DND-41 (cell line): ENCODE measurements at regions not wholly inside any gene's neighbourhood (a gene's known extent, or its start where the extent isn't known, plus 50 kb on each side); places are given as distances from the start of the nearest gene placed in this dataset.

Experiments
- EZH2 ChIP-seq: IDR thresholded peaks from 3 replicates; pipeline ENCODE4 v1.6.1; 2012; ENCODE audit warnings: borderline replicate concordance, low read depth, mild to moderate bottlenecking, moderate library complexity, low read length, inconsistent platforms; ENCODE audit not compliant: severe bottlenecking
- TF ChIP-seq, protein P1 (sequence below): IDR thresholded peaks from 2 replicates; pipeline ENCODE4 v1.5.1; 2012; ENCODE audit warnings: borderline replicate concordance, low read length, moderate library complexity, mild to moderate bottlenecking; ENCODE audit not compliant: poor library complexity, severe bottlenecking; ENCODE audit errors: extremely low read depth

DNA sequence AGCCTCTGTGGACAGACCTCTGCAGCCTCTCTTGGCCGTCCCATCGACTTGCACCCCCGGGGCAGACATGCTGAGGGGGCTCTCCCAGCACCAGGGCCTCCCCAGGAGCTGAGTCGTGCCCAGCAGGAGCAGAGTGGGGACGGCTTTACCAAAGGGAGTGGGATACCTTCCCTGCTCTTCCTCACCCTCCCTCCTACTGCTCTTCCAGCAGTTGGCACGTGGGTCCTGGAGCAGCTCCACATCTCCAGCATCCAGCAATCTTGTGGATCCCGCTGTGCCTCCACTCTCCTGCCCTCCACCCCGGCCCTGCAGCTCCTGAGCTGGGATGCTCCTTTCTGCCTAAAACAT lies 854.0 kb downstream of the BRD1 start:
- TF ChIP-seq, protein P1, sequence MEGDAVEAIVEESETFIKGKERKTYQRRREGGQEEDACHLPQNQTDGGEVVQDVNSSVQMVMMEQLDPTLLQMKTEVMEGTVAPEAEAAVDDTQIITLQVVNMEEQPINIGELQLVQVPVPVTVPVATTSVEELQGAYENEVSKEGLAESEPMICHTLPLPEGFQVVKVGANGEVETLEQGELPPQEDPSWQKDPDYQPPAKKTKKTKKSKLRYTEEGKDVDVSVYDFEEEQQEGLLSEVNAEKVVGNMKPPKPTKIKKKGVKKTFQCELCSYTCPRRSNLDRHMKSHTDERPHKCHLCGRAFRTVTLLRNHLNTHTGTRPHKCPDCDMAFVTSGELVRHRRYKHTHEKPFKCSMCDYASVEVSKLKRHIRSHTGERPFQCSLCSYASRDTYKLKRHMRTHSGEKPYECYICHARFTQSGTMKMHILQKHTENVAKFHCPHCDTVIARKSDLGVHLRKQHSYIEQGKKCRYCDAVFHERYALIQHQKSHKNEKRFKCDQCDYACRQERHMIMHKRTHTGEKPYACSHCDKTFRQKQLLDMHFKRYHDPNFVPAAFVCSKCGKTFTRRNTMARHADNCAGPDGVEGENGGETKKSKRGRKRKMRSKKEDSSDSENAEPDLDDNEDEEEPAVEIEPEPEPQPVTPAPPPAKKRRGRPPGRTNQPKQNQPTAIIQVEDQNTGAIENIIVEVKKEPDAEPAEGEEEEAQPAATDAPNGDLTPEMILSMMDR: no peak
- no peak for TF ChIP-seq EZH2
